Omental fat pad (tissue), 3 donors: ENCODE measurements at regions not wholly inside any gene's neighbourhood (a gene's known extent, or its start where the extent isn't known, plus 50 kb on each side); places are given as distances from the start of the nearest gene placed in this dataset.
"Not testable (repeated sequence)": the region's sequence is repeated elsewhere in the genome, so short reads cannot be mapped to it uniquely, and the experiment has no call there.

Experiments used
- ATAC-seq: fragments of 150-250 bp; one replicate; pipeline ENCODE4 v1.9.1; 2016; ENCODE audit warnings: mild to moderate bottlenecking, moderate library complexity; ENCODE audit not compliant: low FRiP score
- DNase-seq: peaks from one replicate; pipeline ENCODE4 v3.0.0-alpha.2; 2019; ENCODE audit warnings: low spot score
- TF ChIP-seq, protein P1 (sequence below), 3 donors: fragments of 450-650 bp; IDR thresholded peaks; one replicate each; pipeline ENCODE4 v1.5.1; 2016 to 2017; ENCODE audit warnings: antibody characterized with exemption in 3 of 3, mild to moderate bottlenecking in 3 of 3, moderate library complexity in 2 of 3

DNA sequence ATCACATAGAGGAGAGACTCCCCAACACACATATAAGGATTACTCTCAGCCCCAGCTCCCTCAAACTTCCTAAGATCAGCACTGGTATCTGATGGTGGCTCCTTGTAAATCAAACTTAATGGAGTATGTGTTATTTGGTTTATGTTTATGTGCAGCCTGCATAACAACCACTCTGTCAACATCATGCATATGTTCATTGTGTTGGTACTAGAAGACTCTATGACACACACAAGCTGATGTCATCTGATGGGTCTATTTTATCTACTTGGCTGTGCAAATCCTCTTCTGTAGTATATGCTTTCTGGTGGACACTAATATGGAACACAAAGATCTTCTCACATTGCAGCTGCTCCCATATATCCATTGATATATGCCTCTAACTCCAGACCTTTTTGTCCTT lies 134.0 kb upstream of the FAM174A start:
- no peak for DNase-seq
- no peak for ATAC-seq
- TF ChIP-seq, protein P1, sequence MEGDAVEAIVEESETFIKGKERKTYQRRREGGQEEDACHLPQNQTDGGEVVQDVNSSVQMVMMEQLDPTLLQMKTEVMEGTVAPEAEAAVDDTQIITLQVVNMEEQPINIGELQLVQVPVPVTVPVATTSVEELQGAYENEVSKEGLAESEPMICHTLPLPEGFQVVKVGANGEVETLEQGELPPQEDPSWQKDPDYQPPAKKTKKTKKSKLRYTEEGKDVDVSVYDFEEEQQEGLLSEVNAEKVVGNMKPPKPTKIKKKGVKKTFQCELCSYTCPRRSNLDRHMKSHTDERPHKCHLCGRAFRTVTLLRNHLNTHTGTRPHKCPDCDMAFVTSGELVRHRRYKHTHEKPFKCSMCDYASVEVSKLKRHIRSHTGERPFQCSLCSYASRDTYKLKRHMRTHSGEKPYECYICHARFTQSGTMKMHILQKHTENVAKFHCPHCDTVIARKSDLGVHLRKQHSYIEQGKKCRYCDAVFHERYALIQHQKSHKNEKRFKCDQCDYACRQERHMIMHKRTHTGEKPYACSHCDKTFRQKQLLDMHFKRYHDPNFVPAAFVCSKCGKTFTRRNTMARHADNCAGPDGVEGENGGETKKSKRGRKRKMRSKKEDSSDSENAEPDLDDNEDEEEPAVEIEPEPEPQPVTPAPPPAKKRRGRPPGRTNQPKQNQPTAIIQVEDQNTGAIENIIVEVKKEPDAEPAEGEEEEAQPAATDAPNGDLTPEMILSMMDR (IDR thresholded peaks at IDR 0.05): no peak

GRCh38 chr5:100398815-100399214 lies 136.4 kb upstream of the FAM174A start:
- ATAC-seq, DNase-seq: not testable (repeated sequence)

GRCh38 chr5:100379254-100379858 lies 155.8 kb upstream of the FAM174A start:
- not testable (repeated sequence) for ATAC-seq, DNase-seq

DNA sequence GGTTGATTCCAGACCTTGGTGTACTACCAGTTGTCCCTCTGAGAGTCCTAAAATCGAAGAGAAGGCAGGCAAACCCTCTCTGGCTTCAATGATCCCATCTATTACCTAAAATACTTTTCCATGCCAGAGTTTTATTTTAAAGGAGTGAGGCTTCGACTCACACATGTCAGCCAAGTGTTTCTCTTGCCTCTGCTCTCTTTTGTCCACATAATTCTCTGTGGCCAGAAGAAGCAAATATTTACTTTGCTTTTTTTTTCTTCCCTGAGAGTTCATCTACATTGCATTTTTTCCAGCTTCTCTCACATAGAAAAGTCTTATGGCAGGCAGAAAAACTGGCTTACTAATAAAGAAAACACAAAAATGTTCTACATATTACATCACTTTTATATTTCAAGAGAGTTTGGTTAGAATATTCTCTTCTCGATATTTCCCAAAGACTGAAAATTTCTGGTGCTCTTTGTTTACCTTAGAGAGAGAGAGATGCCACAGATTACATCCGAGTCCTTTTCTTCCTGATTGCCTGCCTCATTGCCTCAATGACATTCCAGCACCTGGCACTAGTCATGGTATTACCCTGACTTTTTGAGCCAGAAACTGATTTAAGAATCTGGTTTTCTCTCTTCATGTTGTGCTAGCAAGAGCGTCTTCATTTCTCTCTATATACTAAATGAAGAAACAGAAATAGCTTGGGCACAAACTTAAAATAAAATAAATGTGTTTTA lies 170.3 kb upstream of the FAM174A start:
- ATAC-seq, DNase-seq: not testable (repeated sequence)

DNA sequence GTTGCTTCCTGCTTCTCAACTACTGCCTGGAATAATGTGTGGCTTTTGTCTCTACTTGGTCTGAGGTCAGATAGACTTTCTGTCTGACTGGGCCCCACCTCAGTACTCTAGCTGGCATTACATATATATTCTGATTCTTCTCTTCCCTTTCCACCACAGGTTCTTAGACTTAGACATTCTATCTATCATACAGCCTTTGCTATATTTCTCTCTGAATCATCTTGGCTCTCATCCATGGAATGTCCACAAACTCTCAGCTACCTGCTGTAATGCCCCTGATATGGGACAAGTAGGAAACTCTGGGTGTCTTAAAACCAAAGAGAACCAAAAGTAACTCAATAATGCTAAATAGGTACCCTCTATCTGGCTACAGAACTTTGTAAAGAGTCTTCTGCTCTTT lies 170.8 kb upstream of the FAM174A start:
- not testable (repeated sequence) for ATAC-seq, DNase-seq

GRCh38 chr5:100359998-100360397 lies 175.2 kb upstream of the FAM174A start:
- ATAC-seq, DNase-seq: not testable (repeated sequence)

DNA sequence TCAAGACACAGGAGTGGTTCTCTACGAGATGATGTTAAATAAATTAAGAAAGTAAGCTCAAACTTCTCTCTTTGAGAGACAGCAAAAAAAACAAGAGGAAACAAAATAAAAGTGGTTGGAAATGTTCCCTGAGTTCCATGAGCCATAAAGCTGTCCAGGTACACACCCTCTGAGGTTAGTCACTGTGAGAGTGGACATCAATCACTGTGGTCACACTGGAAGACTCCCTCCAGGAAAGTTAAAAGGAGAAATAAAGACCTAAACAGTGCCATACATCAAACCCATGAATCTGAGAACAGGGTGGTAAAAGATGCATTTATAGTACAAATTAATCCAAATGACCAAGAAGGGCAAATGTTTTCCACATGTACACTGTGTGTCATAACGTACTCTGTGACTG lies 188.9 kb upstream of the FAM174A start:
- not testable (repeated sequence) for DNase-seq, ATAC-seq

GRCh38 chr5:100341485-100341884 lies 193.7 kb upstream of the FAM174A start:
- DNase-seq, ATAC-seq: not testable (repeated sequence)

DNA sequence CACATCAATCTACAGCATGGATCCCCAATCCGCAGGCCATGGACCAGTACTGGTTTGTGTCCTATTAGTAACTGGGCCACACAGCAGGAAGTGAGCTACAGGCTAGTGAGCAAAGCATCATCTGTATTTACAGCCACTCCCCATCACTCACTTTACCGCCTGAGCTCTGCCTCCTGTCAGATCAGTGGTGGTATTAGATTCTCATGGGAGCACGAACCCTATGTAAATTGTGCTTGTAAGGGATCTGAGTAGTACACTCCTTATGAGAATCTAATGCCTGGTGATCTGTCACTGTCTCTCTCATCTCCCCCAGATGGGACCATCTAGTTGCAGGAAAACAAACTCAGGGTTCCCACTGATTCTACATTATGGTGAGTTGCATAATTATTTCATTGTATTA lies 212.7 kb upstream of the FAM174A start:
- ATAC-seq (no peak), DNase-seq (no peak)
- TF ChIP-seq, protein P1 (IDR thresholded peaks at IDR 0.05): no peak

- no peak for ATAC-seq
- TF ChIP-seq, protein P1 (IDR thresholded peaks at IDR 0.05): no peak
- DNase-seq: no peak
Measured at GRCh38 chr5:100319885-100320284, 215.3 kb upstream of the FAM174A start.

GRCh38 chr5:100313657-100314056 lies 221.5 kb upstream of the FAM174A start:
- TF ChIP-seq, protein P1 (IDR thresholded peaks at IDR 0.05): no peak
- ATAC-seq (no peak), DNase-seq (no peak)
